Transverse colon (tissue), 4 donors: ENCODE measurements at regions not wholly inside any gene's neighbourhood (a gene's known extent, or its start where the extent isn't known, plus 50 kb on each side); places are given as distances from the start of the nearest gene placed in this dataset.

Source experiments
- CTCF ChIP-seq, 5 experiments: fragments of 200-600 bp in 3 of 5; fragments of 450-650 bp in 2 of 5; sonication (generic) in 3 of 5; IDR thresholded peaks; 1 replicate in 2 of 5; 2 replicates in 3 of 5; pipeline ENCODE4 v1.5.1; 2016 to 2017; ENCODE audit warnings: antibody characterized with exemption in 5 of 5, inconsistent platforms in 3 of 5, mild to moderate bottlenecking in 2 of 5, moderate library complexity in 1 of 5
- EP300 ChIP-seq: sonication (generic); formaldehyde crosslinking; IDR thresholded peaks from one replicate; pipeline ENCODE4 v1.6.1; 2017; ENCODE audit warnings: antibody characterized with exemption, low read depth
- POLR2A ChIP-seq: fragments of 450-650 bp; IDR thresholded peaks from one replicate; pipeline ENCODE4 v1.6.1; 2016; ENCODE audit warnings: antibody characterized with exemption, mild to moderate bottlenecking, moderate library complexity
- POLR2AphosphoS5 ChIP-seq, 3 donors: sonication (generic); formaldehyde crosslinking; IDR thresholded peaks; one replicate each; pipeline ENCODE4 v1.6.1; 2016; ENCODE audit warnings: antibody characterized with exemption in 3 of 3

DNA sequence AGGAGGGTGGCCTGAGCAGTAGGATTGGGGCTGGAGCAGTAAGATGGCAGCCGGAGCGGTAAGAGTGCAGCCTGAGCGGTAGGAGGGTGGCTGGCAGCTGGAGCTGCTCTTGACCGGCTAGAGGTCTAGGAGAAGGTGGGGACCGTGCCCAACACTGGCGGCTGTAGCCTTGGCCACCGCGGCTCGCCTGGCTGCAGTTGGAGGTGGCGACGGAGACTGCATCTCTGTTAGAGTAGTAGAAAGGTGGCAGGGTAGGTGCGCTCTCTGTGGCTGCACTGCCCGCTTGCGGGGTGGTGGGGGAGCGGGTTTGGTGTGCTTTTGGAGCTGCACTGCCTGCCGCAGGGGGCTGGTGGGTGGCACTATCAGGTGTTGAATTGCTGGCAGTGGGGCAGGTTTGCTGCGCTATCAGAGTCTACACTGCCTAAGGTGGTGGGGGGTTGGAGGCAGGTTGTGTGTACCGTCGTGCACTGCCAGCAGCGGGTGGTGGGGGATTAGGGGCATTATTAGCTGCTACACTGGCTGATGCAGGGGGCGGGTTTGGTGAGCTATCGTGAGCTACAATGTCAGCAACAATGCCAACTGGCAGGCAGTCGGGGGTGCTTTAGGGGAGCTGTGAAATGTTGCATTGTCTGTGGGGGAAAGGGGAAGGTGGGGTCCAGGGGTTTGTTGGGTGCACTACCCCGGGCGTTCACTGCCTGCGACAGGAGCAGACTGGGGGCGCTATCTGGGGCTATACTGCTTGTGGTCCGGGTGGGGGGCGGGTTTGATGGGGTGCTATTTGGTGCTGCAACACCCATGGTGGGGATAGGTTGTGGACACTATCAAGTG, 4461.3 kb upstream of the OR11H1 start:
- TF ChIP-seq CTCF (IDR thresholded peaks at IDR 0.05) (no peak), EP300 (no peak), POLR2AphosphoS5 (IDR thresholded peaks at IDR 0.05) (no peak), POLR2A (no peak)
